ENCODE measurements at regions not wholly inside any gene's neighbourhood (a gene's known extent, or its start where the extent isn't known, plus 50 kb on each side); places are given as distances from the start of the nearest gene placed in this dataset. TPM values are rescaled to one million over a fixed set of nuclear protein-coding genes. Genes with fewer than 3 reads are reported as not detected.
A peak's percentile ranks its signal among the peaks of the same experiment; 100 is the strongest.

GRCh38 chr4:56086073-56086541 lies 137.4 kb downstream of the CEP135 start:
- no peak overlapping the region for H2AFZ ChIP-seq
- no peak overlapping the region for H3K4me3 ChIP-seq
- DNase-seq (ENCODE audit: low spot score): peak; percentile 17
- peak overlapping the region; percentile 17 for H3K4me2 ChIP-seq
- WGBS (ENCODE audit: low lambda C conversion rate, missing lambda C conversion rate): 32% methylated on average over 3 of the region's 3 CpGs
- H3K27ac ChIP-seq: peak overlapping the region; percentile 50
- no peaks in the 10 kb centered on the region for H3K9me3 ChIP-seq (ENCODE audit: low read depth)
- H3K79me2 ChIP-seq: peaks cover 26% of the 10 kb centered on the region
- peaks cover 7% of the 10 kb centered on the region for H3K4me1 ChIP-seq (ENCODE audit: insufficient read depth)
- H4K20me1 ChIP-seq (ENCODE audit: insufficient read depth, poor library complexity, severe bottlenecking): no peaks in the 10 kb centered on the region
- H3K27me3 ChIP-seq: no peaks in the 10 kb centered on the region
- no peak for TF ChIP-seq EZH2phosphoT487 (IDR thresholded peaks at IDR 0.05; ENCODE audit: low read depth, severe bottlenecking, unreplicated experiment)
- TF ChIP-seq EZH2 (IDR thresholded peaks at IDR 0.05; ENCODE audit: borderline replicate concordance): no peak
- TF ChIP-seq CTCF (IDR thresholded peaks at IDR 0.05; ENCODE audit: poor library complexity): no peak
- no peaks in the 10 kb centered on the region for H3K9me2 ChIP-seq (replicated peaks; ENCODE audit: insufficient read depth)
- H3K36me3 ChIP-seq (replicated peaks; ENCODE audit: insufficient read depth, low read depth): no peaks in the 10 kb centered on the region

- peaks cover 7% of the 10 kb centered on the region for H3K4me1 ChIP-seq (ENCODE audit: insufficient read depth)
- TF ChIP-seq EZH2phosphoT487 (IDR thresholded peaks at IDR 0.05; ENCODE audit: low read depth, severe bottlenecking, unreplicated experiment): no peak
- no peak for TF ChIP-seq EZH2 (IDR thresholded peaks at IDR 0.05; ENCODE audit: borderline replicate concordance)
- TF ChIP-seq CTCF (IDR thresholded peaks at IDR 0.05; ENCODE audit: poor library complexity): no peak
- WGBS (ENCODE audit: low lambda C conversion rate, missing lambda C conversion rate): 69% methylated on average over 2 of the region's 2 CpGs
- H3K36me3 ChIP-seq (replicated peaks; ENCODE audit: insufficient read depth, low read depth): no peaks in the 10 kb centered on the region
- DNase-seq (ENCODE audit: low spot score): no peak
- no peaks in the 10 kb centered on the region for H4K20me1 ChIP-seq (ENCODE audit: insufficient read depth, poor library complexity, severe bottlenecking)
- H3K27ac ChIP-seq: no peak overlapping the region
- H3K9me3 ChIP-seq (ENCODE audit: low read depth): no peaks in the 10 kb centered on the region
- H2AFZ ChIP-seq: no peak overlapping the region
- H3K27me3 ChIP-seq: no peaks in the 10 kb centered on the region
- H3K9me2 ChIP-seq (replicated peaks; ENCODE audit: insufficient read depth): no peaks in the 10 kb centered on the region
- peaks cover 30% of the 10 kb centered on the region for H3K79me2 ChIP-seq
- H3K4me3 ChIP-seq: no peak overlapping the region
- H3K4me2 ChIP-seq: no peak overlapping the region
These were observed 136.5 kb downstream of the CEP135 start for GRCh38 chr4:56085275-56085674.

GRCh38 chr4:56084851-56085250 lies 136.1 kb downstream of the CEP135 start:
- no peaks in the 10 kb centered on the region for H3K9me3 ChIP-seq (ENCODE audit: low read depth)
- no peaks in the 10 kb centered on the region for H3K9me2 ChIP-seq (replicated peaks; ENCODE audit: insufficient read depth)
- H2AFZ ChIP-seq: no peak overlapping the region
- H4K20me1 ChIP-seq (ENCODE audit: insufficient read depth, poor library complexity, severe bottlenecking): no peaks in the 10 kb centered on the region
- peaks cover 7% of the 10 kb centered on the region for H3K4me1 ChIP-seq (ENCODE audit: insufficient read depth)
- no peaks in the 10 kb centered on the region for H3K36me3 ChIP-seq (replicated peaks; ENCODE audit: insufficient read depth, low read depth)
- H3K27ac ChIP-seq: no peak overlapping the region
- peaks cover 29% of the 10 kb centered on the region for H3K79me2 ChIP-seq
- no peak overlapping the region for H3K4me3 ChIP-seq
- DNase-seq (ENCODE audit: low spot score): no peak
- no peaks in the 10 kb centered on the region for H3K27me3 ChIP-seq
- TF ChIP-seq CTCF (IDR thresholded peaks at IDR 0.05; ENCODE audit: poor library complexity): no peak
- no peak for TF ChIP-seq EZH2phosphoT487 (IDR thresholded peaks at IDR 0.05; ENCODE audit: low read depth, severe bottlenecking, unreplicated experiment)
- no peak for TF ChIP-seq EZH2 (IDR thresholded peaks at IDR 0.05; ENCODE audit: borderline replicate concordance)
- no peak overlapping the region for H3K4me2 ChIP-seq
- WGBS (ENCODE audit: low lambda C conversion rate, missing lambda C conversion rate): 84% methylated on average over 4 of the region's 4 CpGs

Small RNA genes in the stretch of these regions (small RNA-seq; reads per million reads assigned to genes)
- not detected for gene RNA5SP161
